Endothelial cell (in vitro differentiated cells): ENCODE measurements at regions not wholly inside any gene's neighbourhood (a gene's known extent, or its start where the extent isn't known, plus 50 kb on each side); places are given as distances from the start of the nearest gene placed in this dataset.

Experiments used
- DNase-seq: peaks from one replicate; pipeline ENCODE4 v3.0.0; 2021; ENCODE audit warnings: low spot score
- H3K27ac Mint-ChIP-seq: one replicate; pipeline ENCODE4 v1.8.0; 2021; ENCODE audit warnings: mixed read lengths, inconsistent platforms; ENCODE audit not compliant: unreplicated experiment
- H3K27me3 Mint-ChIP-seq: one replicate; pipeline ENCODE4 v1.8.0; 2021; ENCODE audit warnings: mild to moderate bottlenecking, moderate library complexity, mixed read lengths, inconsistent platforms; ENCODE audit not compliant: unreplicated experiment
- H3K36me3 Mint-ChIP-seq: one replicate; pipeline ENCODE4 v1.8.0; 2021; ENCODE audit warnings: mild to moderate bottlenecking, low read depth, mixed read lengths, inconsistent platforms; ENCODE audit not compliant: unreplicated experiment
- H3K4me1 Mint-ChIP-seq: one replicate; pipeline ENCODE4 v1.8.0; 2021; ENCODE audit warnings: mild to moderate bottlenecking, mixed read lengths, inconsistent platforms; ENCODE audit not compliant: unreplicated experiment
- H3K4me3 Mint-ChIP-seq: one replicate; pipeline ENCODE4 v1.8.0; 2021; ENCODE audit warnings: mild to moderate bottlenecking, mixed read lengths, inconsistent platforms; ENCODE audit not compliant: unreplicated experiment
- H3K9me3 Mint-ChIP-seq: one replicate; pipeline ENCODE4 v1.8.0; 2021; ENCODE audit warnings: mixed read lengths, inconsistent platforms; ENCODE audit not compliant: unreplicated experiment
- CTCF ChIP-seq: fragments of 200-600 bp; sonication (generic); IDR thresholded peaks from one replicate; pipeline ENCODE4 v1.5.0; 2021; ENCODE audit warnings: antibody characterized with exemption; ENCODE audit not compliant: unreplicated experiment

GRCh38 chr12:78306236-78306635, 475.5 kb downstream of the NAV3 start:
- Mint-ChIP-seq H3K36me3 (no peaks in the 10 kb centered on the region), H3K9me3 (no peaks in the 10 kb centered on the region), H3K4me1 (no peaks in the 10 kb centered on the region), H3K4me3 (no peak overlapping the region), H3K27me3 (no peaks in the 10 kb centered on the region), H3K27ac (no peak overlapping the region)
- TF ChIP-seq CTCF, result no peak
- no peak for DNase-seq

- Mint-ChIP-seq H3K27me3 (no peaks in the 10 kb centered on the region), H3K4me3 (no peak overlapping the region), H3K4me1 (no peaks in the 10 kb centered on the region), H3K9me3 (no peaks in the 10 kb centered on the region), H3K27ac (no peak overlapping the region), H3K36me3 (no peaks in the 10 kb centered on the region)
- TF ChIP-seq CTCF, result no peak
- no peak for DNase-seq
Measured at GRCh38 chr12:78308701-78309100, 478.0 kb downstream of the NAV3 start.

GRCh38 chr12:78315028-78315427, 484.3 kb downstream of the NAV3 start:
- Mint-ChIP-seq H3K36me3 (no peaks in the 10 kb centered on the region), H3K27me3 (no peaks in the 10 kb centered on the region), H3K4me1 (peaks cover 9% of the 10 kb centered on the region), H3K9me3 (no peaks in the 10 kb centered on the region), H3K4me3 (no peak overlapping the region), H3K27ac (no peak overlapping the region)
- no peak for DNase-seq
- no peak for TF ChIP-seq CTCF

- no peak for DNase-seq
- H3K4me3 Mint-ChIP-seq, result no peak overlapping the region
- H3K27me3 Mint-ChIP-seq, result no peaks in the 10 kb centered on the region
- TF ChIP-seq CTCF, result no peak
- H3K9me3 Mint-ChIP-seq, result no peaks in the 10 kb centered on the region
- H3K36me3 Mint-ChIP-seq, result no peaks in the 10 kb centered on the region
- peaks cover 9% of the 10 kb centered on the region for H3K4me1 Mint-ChIP-seq
- no peak overlapping the region for H3K27ac Mint-ChIP-seq
Measured at GRCh38 chr12:78316136-78316535, 485.4 kb downstream of the NAV3 start.

- DNase-seq, result no peak
- Mint-ChIP-seq H3K9me3 (no peaks in the 10 kb centered on the region), H3K36me3 (no peaks in the 10 kb centered on the region), H3K27me3 (no peaks in the 10 kb centered on the region), H3K4me1 (peaks cover 9% of the 10 kb centered on the region), H3K4me3 (no peak overlapping the region), H3K27ac (no peak overlapping the region)
- no peak for TF ChIP-seq CTCF
Measured at GRCh38 chr12:78316631-78317468, 486.2 kb downstream of the NAV3 start.
